ENCODE measurements at regions not wholly inside any gene's neighbourhood (a gene's known extent, or its start where the extent isn't known, plus 50 kb on each side); places are given as distances from the start of the nearest gene placed in this dataset.
"Not testable (repeated sequence)": the region's sequence is repeated elsewhere in the genome, so short reads cannot be mapped to it uniquely, and the experiment has no call there.

DNA sequence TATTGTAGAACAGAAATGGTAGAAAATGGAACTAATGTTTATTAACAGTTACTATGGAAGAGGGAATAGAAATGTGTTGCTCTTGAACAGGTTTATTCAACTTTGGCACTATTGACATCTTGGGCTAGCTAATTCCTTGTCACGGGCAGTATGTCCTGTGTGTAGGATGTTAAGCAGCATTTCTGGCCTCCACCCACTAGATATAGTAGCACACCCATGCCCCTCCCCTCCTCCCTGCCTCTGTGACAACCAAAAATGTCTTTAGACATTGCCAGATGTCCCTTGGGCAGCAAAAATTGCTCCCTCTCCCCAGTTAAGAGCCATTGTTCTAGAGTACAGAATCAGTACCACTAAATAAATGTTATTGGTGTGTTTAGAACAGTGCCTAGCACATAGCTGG lies 91.4 kb upstream of the TPTE start (continued):
- TF ChIP-seq, protein P1, sequence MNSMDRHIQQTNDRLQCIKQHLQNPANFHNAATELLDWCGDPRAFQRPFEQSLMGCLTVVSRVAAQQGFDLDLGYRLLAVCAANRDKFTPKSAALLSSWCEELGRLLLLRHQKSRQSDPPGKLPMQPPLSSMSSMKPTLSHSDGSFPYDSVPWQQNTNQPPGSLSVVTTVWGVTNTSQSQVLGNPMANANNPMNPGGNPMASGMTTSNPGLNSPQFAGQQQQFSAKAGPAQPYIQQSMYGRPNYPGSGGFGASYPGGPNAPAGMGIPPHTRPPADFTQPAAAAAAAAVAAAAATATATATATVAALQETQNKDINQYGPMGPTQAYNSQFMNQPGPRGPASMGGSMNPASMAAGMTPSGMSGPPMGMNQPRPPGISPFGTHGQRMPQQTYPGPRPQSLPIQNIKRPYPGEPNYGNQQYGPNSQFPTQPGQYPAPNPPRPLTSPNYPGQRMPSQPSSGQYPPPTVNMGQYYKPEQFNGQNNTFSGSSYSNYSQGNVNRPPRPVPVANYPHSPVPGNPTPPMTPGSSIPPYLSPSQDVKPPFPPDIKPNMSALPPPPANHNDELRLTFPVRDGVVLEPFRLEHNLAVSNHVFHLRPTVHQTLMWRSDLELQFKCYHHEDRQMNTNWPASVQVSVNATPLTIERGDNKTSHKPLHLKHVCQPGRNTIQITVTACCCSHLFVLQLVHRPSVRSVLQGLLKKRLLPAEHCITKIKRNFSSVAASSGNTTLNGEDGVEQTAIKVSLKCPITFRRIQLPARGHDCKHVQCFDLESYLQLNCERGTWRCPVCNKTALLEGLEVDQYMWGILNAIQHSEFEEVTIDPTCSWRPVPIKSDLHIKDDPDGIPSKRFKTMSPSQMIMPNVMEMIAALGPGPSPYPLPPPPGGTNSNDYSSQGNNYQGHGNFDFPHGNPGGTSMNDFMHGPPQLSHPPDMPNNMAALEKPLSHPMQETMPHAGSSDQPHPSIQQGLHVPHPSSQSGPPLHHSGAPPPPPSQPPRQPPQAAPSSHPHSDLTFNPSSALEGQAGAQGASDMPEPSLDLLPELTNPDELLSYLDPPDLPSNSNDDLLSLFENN (IDR thresholded peaks at IDR 0.05; ENCODE audit: low read depth in 2 of 2, low read length in 2 of 2) = no peak
- TF ChIP-seq L3MBTL2 (IDR thresholded peaks at IDR 0.05) (no peak), SIN3A (IDR thresholded peaks at IDR 0.05; ENCODE audit: borderline replicate concordance in 2 of 2, control insufficient read depth in 1 of 2, low read depth in 2 of 2, low read length in 2 of 2) (no peak), GATAD2B (IDR thresholded peaks at IDR 0.05; ENCODE audit: borderline replicate concordance) (no peak), DMBX1 (CRISPR knock-in tag; IDR thresholded peaks at IDR 0.05; ENCODE audit: borderline replicate concordance) (no peak), NFATC3 (IDR thresholded peaks at IDR 0.05) (no peak)

DNA sequence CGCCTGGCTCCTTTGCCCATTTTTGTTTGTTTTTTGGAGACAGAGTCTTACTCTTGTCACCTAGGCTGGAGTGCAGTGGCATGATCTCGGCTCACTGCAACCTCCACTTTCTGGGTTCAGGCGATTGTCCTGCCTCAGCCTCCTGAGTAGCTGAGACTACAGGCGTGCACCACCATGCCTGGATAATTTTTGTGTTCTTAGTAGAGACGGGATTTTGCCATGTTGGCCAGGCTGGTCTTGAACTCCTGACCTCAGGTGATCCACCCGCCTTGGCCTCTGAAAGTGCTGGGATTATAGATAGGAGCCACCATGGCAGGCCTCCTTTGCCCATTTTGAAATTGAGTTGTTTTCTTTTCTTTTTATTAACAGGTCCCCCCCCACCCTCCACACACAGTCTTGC lies 89.4 kb upstream of the TPTE start:
- H3K9me1 ChIP-seq (ENCODE audit: control insufficient read depth, insufficient read depth, low read length); H3K27me3 ChIP-seq (ENCODE audit: control insufficient read depth in 2 of 2, insufficient read depth in 2 of 2, low read length in 2 of 2); H3K4me2 ChIP-seq (ENCODE audit: insufficient read depth, low read length); CTCF ChIA-PET (ENCODE audit: low intra/inter-chr PET ratio); H3K4me3 ChIP-seq; H3K9ac ChIP-seq (ENCODE audit: insufficient read depth in 1 of 2, low read depth in 2 of 2, low read length in 2 of 2); H3K36me3 ChIP-seq (ENCODE audit: control insufficient read depth, insufficient read depth, low read length); H4K20me1 ChIP-seq (replicated peaks; ENCODE audit: control insufficient read depth, insufficient read depth, low read length); BruUV-seq (replicated peaks); H2AFZ ChIP-seq (ENCODE audit: low read depth, low read length); H3K9me3 ChIP-seq (replicated peaks; ENCODE audit: control insufficient read depth, insufficient read depth, low read depth, low read length); FAIRE-seq; intact Hi-C loops (cut with micrococcal nuclease); POLR2A ChIA-PET; H3K27ac ChIP-seq (ENCODE audit: extremely low read depth, low read depth, low read length); H3K4me1 ChIP-seq (replicated peaks in 1 of 2; ENCODE audit: control insufficient read depth in 2 of 2, insufficient read depth in 2 of 2, low read length in 2 of 2); ATAC-seq: not testable (repeated sequence)
- DNase-seq (ENCODE audit: extremely low read depth in 1 of 4, low spot score in 3 of 4) = peak in 1 of 4 experiments; percentile 18
- WGBS (ENCODE audit: insufficient coverage, low coverage, missing lambda C conversion rate) = 11% methylated on average over 6 of the region's 6 CpGs
- in situ Hi-C loops (cut with MboI) = loop anchor here (5.0 kb wide), 1 partner anchor 340 kb away; no protein-coding TSS in a partner anchor
- peaks cover 62% of the 10 kb centered on the region for H3K79me2 ChIP-seq (ENCODE audit: control insufficient read depth, insufficient read depth, low read length)
- TF ChIP-seq, protein P2, sequence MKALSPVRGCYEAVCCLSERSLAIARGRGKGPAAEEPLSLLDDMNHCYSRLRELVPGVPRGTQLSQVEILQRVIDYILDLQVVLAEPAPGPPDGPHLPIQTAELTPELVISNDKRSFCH (CRISPR knock-in tag; IDR thresholded peaks at IDR 0.05) = not testable (repeated sequence)
- TF ChIP-seq, protein P2 (tag; IDR thresholded peaks at IDR 0.05) = peak; percentile 38; the same call in 1 of the 2 replicates

DNA sequence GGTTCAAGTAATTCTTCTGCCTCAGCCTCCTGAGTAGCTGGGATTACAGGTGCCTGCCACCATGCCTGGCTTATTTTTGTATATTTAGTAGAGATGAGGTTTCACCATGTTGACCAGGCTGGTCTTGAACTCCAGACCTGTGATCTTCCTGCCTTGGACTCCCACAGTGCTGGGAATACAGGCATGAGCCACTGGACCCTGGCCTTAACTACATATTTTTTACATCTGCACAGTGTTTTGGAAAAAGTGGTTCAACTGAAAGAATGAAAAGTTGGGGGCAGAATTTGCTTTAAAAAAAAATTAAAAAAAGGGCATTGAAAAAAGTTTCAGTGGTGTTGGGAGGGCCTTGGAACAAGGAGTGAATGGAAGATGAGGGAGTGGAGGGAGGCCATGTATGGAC lies 88.9 kb upstream of the TPTE start:
- H3K79me2 ChIP-seq (ENCODE audit: control insufficient read depth, insufficient read depth, low read length) = peaks cover 60% of the 10 kb centered on the region
- H3K36me3 ChIP-seq (ENCODE audit: control insufficient read depth, insufficient read depth, low read length); H3K4me3 ChIP-seq; H3K27me3 ChIP-seq (ENCODE audit: control insufficient read depth in 2 of 2, insufficient read depth in 2 of 2, low read length in 2 of 2); H3K9me3 ChIP-seq (replicated peaks; ENCODE audit: control insufficient read depth, insufficient read depth, low read depth, low read length); ATAC-seq; H4K20me1 ChIP-seq (replicated peaks; ENCODE audit: control insufficient read depth, insufficient read depth, low read length); intact Hi-C loops (cut with micrococcal nuclease); H3K4me2 ChIP-seq (ENCODE audit: insufficient read depth, low read length); POLR2A ChIA-PET; H3K27ac ChIP-seq (ENCODE audit: extremely low read depth, low read depth, low read length); DNase-seq (ENCODE audit: extremely low read depth in 1 of 4, low spot score in 3 of 4); H3K4me1 ChIP-seq (replicated peaks in 1 of 2; ENCODE audit: control insufficient read depth in 2 of 2, insufficient read depth in 2 of 2, low read length in 2 of 2); CTCF ChIA-PET (ENCODE audit: low intra/inter-chr PET ratio); H3K9me1 ChIP-seq (ENCODE audit: control insufficient read depth, insufficient read depth, low read length); H2AFZ ChIP-seq (ENCODE audit: low read depth, low read length); H3K9ac ChIP-seq (ENCODE audit: insufficient read depth in 1 of 2, low read depth in 2 of 2, low read length in 2 of 2); BruUV-seq (replicated peaks); FAIRE-seq: not testable (repeated sequence)
- in situ Hi-C loops (cut with MboI) = loop anchor here (5.0 kb wide), 1 partner anchor 340 kb away; no protein-coding TSS in a partner anchor
